Thyroid gland (tissue), 4 donors: ENCODE measurements at regions not wholly inside any gene's neighbourhood (a gene's known extent, or its start where the extent isn't known, plus 50 kb on each side); places are given as distances from the start of the nearest gene placed in this dataset.

Experiments used
- POLR2A ChIP-seq, 2 donors: fragments of 450-650 bp; IDR thresholded peaks; one replicate each; pipeline ENCODE4 v1.6.1; 2017; ENCODE audit warnings: antibody characterized with exemption in 2 of 2, mild to moderate bottlenecking in 2 of 2, moderate library complexity in 1 of 2
- TF ChIP-seq, protein P1 (sequence below), 6 experiments: fragments of 200-600 bp in 3 of 6; fragments of 450-650 bp in 3 of 6; sonication (generic) in 3 of 6; IDR thresholded peaks; one replicate each; pipeline ENCODE4 v1.5.1; 2016 to 2019; ENCODE audit warnings: antibody characterized with exemption in 6 of 6, mild to moderate bottlenecking in 2 of 6, inconsistent platforms in 1 of 6, moderate library complexity in 1 of 6

- TF ChIP-seq, protein P1, sequence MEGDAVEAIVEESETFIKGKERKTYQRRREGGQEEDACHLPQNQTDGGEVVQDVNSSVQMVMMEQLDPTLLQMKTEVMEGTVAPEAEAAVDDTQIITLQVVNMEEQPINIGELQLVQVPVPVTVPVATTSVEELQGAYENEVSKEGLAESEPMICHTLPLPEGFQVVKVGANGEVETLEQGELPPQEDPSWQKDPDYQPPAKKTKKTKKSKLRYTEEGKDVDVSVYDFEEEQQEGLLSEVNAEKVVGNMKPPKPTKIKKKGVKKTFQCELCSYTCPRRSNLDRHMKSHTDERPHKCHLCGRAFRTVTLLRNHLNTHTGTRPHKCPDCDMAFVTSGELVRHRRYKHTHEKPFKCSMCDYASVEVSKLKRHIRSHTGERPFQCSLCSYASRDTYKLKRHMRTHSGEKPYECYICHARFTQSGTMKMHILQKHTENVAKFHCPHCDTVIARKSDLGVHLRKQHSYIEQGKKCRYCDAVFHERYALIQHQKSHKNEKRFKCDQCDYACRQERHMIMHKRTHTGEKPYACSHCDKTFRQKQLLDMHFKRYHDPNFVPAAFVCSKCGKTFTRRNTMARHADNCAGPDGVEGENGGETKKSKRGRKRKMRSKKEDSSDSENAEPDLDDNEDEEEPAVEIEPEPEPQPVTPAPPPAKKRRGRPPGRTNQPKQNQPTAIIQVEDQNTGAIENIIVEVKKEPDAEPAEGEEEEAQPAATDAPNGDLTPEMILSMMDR (IDR thresholded peaks at IDR 0.05) = no peak
- no peak for TF ChIP-seq POLR2A (IDR thresholded peaks at IDR 0.05)
Observed at GRCh38 chr3:150022381-150023238, 51.9 kb upstream of the PFN2 start.
